ENCODE measurements at regions not wholly inside any gene's neighbourhood (a gene's known extent, or its start where the extent isn't known, plus 50 kb on each side); places are given as distances from the start of the nearest gene placed in this dataset.

- Histone ChIP-seq H2AK9ac (replicated peaks; ENCODE audit: low read depth, low read length, poor library complexity) (no peak overlapping the region), H4K20me1 (ENCODE audit: insufficient read depth, low read length) (no peaks in the 10 kb centered on the region), H3K9me3 (ENCODE audit: control insufficient read depth, insufficient read depth, low read length) (no peaks in the 10 kb centered on the region), H3K4me1 (ENCODE audit: control insufficient read depth, insufficient read depth, low read length) (peaks cover 4% of the 10 kb centered on the region; the same call in 1 of the 2 replicates), H2BK5ac (ENCODE audit: low read depth, low read length, poor library complexity, severe bottlenecking) (no peak overlapping the region), H4K5ac (ENCODE audit: low read depth, low read length) (no peak overlapping the region), H3K4ac (ENCODE audit: low read depth, low read length) (no peak overlapping the region), H2BK20ac (ENCODE audit: low read depth, low read length) (no peak overlapping the region), H3K14ac (replicated peaks; ENCODE audit: low read depth, low read length) (no peak overlapping the region), H2AK5ac (ENCODE audit: low read depth, low read length) (no peak overlapping the region), H2BK15ac (ENCODE audit: low read depth, low read length) (no peak overlapping the region), H3K79me1 (ENCODE audit: low read depth in 1 of 2, low read length in 2 of 2) (no peaks in the 10 kb centered on the region), H4K91ac (ENCODE audit: insufficient read depth, low read depth, low read length) (no peak overlapping the region), H3K56ac (ENCODE audit: extremely low read depth, insufficient read depth, low read length) (no peak overlapping the region), H3K27me3 (ENCODE audit: control insufficient read depth, insufficient read depth, low read length) (peaks cover 15% of the 10 kb centered on the region), H3K9me1 (ENCODE audit: insufficient read depth, low read length) (no peaks in the 10 kb centered on the region; the same call in 1 of the 2 replicates), H4K8ac (ENCODE audit: low read depth in 2 of 2, low read length in 2 of 2) (no peak overlapping the region), H3K4me3 (ENCODE audit: insufficient read depth, low read depth, low read length) (no peak overlapping the region), H3K23ac (ENCODE audit: low read depth, low read length) (no peak overlapping the region), H2BK120ac (ENCODE audit: low read depth, low read length) (no peak overlapping the region), H2AFZ (replicated peaks; ENCODE audit: low read length, poor library complexity) (peak overlapping the region; percentile 23), H3K18ac (ENCODE audit: low read depth, low read length) (no peak overlapping the region), H3K27ac (ENCODE audit: insufficient read depth, low read length) (no peak overlapping the region), H3K36me3 (ENCODE audit: control insufficient read depth, insufficient read depth, low read length) (no peaks in the 10 kb centered on the region), H3K4me2 (ENCODE audit: low read depth, low read length) (no peak overlapping the region), H3K9ac (ENCODE audit: low read depth, low read length) (no peak overlapping the region)
- no TSS peak for BruUV-seq (replicated peaks)
- no CpG with 5 or more reads among the region's 4 CpGs for WGBS, 2 experiments (ENCODE audit: extremely low coverage in 2 of 2, insufficient read length in 1 of 2)
- ChIA-PET POLR2A (ENCODE audit: unreplicated experiment) (no interaction called here), CTCF (no interaction called here)
- ATAC-seq (ENCODE audit: low read depth): no peak
- DNase-seq: no peak
- dilution Hi-C loops (cut with HindIII; ENCODE audit: low sequenced_read_pairs, unreplicated experiment) (no loop called here), intact Hi-C loops (cut with micrococcal nuclease) (no loop called here), in situ Hi-C loops (cut with MboI; ENCODE audit: low sequenced_read_pairs) (no loop called here)
- TF ChIP-seq NFE2L2 (IDR thresholded peaks at IDR 0.05; ENCODE audit: low read depth, low read length): no peak
- TF ChIP-seq BHLHE40 (IDR thresholded peaks at IDR 0.05; ENCODE audit: low read depth, low read length): no peak
Measured at GRCh38 chr1:232335741-232336293, 294.1 kb downstream of the SIPA1L2 start.

Measured in IMR-90 (cell line).